ENCODE measurements at regions not wholly inside any gene's neighbourhood (a gene's known extent, or its start where the extent isn't known, plus 50 kb on each side); places are given as distances from the start of the nearest gene placed in this dataset.
"Not testable (repeated sequence)": the region's sequence is repeated elsewhere in the genome, so short reads cannot be mapped to it uniquely, and the experiment has no call there.

GRCh38 chr11:16512198-16512898, 156.0 kb upstream of the SOX6 start:
- H3K4me3 ChIP-seq (ENCODE audit: control insufficient read depth, low read depth, low read length), result no peak overlapping the region
- no peak for DNase-seq (ENCODE audit: low read depth)
- TF ChIP-seq CTCF (IDR thresholded peaks at IDR 0.05; ENCODE audit: control insufficient read depth, insufficient read depth, low read depth, low read length, missing control alignments), result no peak

GRCh38 chr11:16511116-16512114, 155.1 kb upstream of the SOX6 start:
- H3K4me3 ChIP-seq (ENCODE audit: control insufficient read depth, low read depth, low read length), result no peak overlapping the region
- TF ChIP-seq CTCF (IDR thresholded peaks at IDR 0.05; ENCODE audit: control insufficient read depth, insufficient read depth, low read depth, low read length, missing control alignments), result no peak
- no peak for DNase-seq (ENCODE audit: low read depth)

DNA sequence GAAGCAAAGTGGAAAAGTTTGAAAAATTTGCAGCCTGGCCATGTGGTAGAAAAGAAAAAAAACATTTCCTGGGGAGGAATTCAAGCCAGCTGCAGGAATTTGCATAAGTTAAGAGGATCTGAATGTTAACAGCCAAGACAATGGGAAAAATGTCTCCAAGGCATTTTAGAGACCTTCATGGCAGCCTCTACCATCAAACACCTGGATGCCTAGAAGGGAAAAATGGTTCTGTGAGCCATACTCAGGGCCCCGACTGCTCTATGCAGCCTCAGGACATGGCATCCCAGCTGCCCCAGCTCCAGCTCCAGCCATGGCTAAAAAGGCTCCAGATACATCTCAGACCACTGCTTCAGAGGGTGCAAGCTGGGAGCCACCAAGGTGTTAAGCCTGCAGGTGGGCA, 149.1 kb upstream of the SOX6 start:
- DNase-seq (ENCODE audit: low read depth), result no peak
- no peak for TF ChIP-seq CTCF (IDR thresholded peaks at IDR 0.05; ENCODE audit: control insufficient read depth, insufficient read depth, low read depth, low read length, missing control alignments)
- H3K4me3 ChIP-seq (ENCODE audit: control insufficient read depth, low read depth, low read length), result no peak overlapping the region

DNA sequence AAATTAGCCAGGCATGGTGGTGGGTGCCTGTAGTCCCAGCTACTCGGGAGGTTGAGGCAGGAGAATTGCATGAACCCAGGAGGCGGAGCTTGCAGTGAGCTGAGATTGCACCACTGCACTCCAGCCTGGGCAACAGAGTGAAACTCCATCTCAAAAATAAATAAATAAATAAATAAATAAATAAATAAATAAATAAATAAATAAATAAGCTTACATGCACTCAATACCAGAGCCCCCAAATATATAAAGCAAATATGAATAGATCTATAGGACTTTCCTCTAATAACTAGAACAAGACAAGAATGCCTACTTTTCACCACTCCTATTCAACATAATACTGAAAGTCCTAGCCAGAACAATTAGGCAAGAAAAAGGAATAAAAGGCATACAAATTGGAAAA, 147.5 kb upstream of the SOX6 start:
- not testable (repeated sequence) for H3K4me3 ChIP-seq (ENCODE audit: control insufficient read depth, low read depth, low read length); DNase-seq (ENCODE audit: low read depth)

DNA sequence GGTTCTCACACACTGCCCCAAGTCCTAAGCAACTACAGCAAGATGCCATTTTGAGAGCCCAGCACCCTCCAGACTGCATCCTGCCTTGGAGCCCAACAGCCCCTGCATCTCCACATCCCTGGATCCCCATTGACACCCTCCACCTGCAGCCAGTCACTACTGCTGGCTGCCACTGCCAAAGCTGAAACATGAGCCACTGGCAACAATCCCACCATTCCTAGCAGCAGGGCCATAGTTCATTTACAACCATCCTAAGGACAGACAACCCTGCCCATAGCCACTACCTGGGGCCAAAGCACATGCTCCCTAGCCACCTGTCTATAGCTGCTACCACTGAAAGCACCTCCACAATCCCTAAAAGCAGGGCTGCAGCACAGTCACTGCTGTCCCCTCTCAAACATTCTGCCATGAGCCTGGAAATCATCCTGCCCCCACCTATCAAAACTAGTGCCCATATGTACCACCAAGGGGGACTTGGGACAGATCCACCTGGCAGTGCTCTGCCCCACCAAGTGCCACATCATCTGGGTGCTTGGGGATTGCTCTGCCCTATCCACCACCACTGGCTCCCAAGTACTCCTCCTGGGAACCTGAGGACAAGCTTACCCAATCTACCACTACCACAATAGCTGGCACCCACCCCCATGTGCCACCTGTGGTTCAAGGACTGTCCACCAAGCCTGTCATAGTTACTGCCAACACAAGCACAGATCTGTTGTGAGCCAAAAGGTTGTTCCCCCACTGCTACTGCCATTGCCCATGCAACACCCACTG, 138.8 kb upstream of the SOX6 start:
- TF ChIP-seq CTCF (IDR thresholded peaks at IDR 0.05; ENCODE audit: control insufficient read depth, insufficient read depth, low read depth, low read length, missing control alignments), result no peak
- no peak for DNase-seq (ENCODE audit: low read depth)
- H3K4me3 ChIP-seq (ENCODE audit: control insufficient read depth, low read depth, low read length), result no peak overlapping the region

DNA sequence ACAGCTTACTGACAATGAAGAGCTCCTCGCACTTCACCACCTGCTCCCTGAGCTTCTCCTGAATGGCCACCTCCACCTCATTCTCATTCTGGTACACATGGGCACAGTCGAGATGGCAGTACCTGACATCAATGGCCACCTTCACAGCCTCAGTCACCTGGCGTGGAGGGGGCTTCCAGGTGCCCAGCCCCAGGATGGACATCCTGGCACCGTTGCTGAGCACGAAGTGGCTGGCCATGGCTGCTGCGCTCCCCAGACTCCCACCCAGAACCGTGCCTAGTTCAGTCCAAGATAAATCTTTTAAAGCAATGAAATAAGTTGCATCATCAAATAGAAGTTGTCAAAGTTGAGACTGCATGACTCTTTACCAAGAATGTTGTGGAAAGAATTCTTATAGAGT, 128.1 kb upstream of the SOX6 start:
- TF ChIP-seq CTCF (IDR thresholded peaks at IDR 0.05; ENCODE audit: control insufficient read depth, insufficient read depth, low read depth, low read length, missing control alignments), result no peak
- H3K4me3 ChIP-seq (ENCODE audit: control insufficient read depth, low read depth, low read length), result no peak overlapping the region
- DNase-seq (ENCODE audit: low read depth), result no peak
